ENCODE measurements at regions not wholly inside any gene's neighbourhood (a gene's known extent, or its start where the extent isn't known, plus 50 kb on each side); places are given as distances from the start of the nearest gene placed in this dataset.

- TF ChIP-seq CTCF (IDR thresholded peaks at IDR 0.05) (no peak), ZFX (IDR thresholded peaks at IDR 0.05; ENCODE audit: borderline replicate concordance) (no peak)
Observed at GRCh38 chr20:57959018-57959417, 249.2 kb upstream of the PMEPA1 start.

Data from 22Rv1 (cell line).